ENCODE measurements at regions not wholly inside any gene's neighbourhood (a gene's known extent, or its start where the extent isn't known, plus 50 kb on each side); places are given as distances from the start of the nearest gene placed in this dataset.

DNA sequence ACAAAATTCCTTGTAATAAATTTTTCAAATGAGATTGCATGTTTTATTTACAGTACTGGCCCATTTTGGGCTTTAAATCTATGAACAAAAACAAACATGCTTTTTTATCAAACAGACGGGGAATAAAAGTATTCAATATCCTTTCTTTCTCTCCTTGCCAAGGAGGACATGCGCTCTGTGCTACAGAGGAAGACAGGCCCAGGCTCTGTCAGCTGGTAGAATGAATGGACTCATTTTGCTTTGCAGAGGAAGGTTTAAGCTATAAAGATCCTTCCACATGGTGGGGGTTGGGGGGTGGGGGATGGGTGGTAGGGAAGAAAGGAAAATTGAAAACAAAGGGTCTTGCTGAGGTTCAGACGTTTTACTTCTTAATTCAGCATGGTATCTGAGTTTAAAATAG lies 575.6 kb downstream of the INSC start:
- Histone ChIP-seq H3K36me3 (ENCODE audit: insufficient read depth, low read length) (no peaks in the 10 kb centered on the region), H3K27me3 (ENCODE audit: insufficient read depth, low read length, poor library complexity, severe bottlenecking) (no peaks in the 10 kb centered on the region), H3K4me3 (ENCODE audit: low read length) (no peak overlapping the region), H3K27ac (ENCODE audit: low read depth, low read length) (no peak overlapping the region), H3K9me3 (ENCODE audit: low read length) (no peaks in the 10 kb centered on the region), H3K4me1 (ENCODE audit: insufficient read depth, low read length) (no peaks in the 10 kb centered on the region)
- H3K27ac Mint-ChIP-seq, result no peak overlapping the region
- no peak overlapping the region for H3K4me3 Mint-ChIP-seq
- ChIA-PET POLR2A (no interaction called here), CTCF (no interaction called here)
- peaks cover 0 to 12% (median 2%) of the 10 kb centered on the region in 5 donors for H3K9me3 Mint-ChIP-seq
- peaks cover 0 to 6% of the 10 kb centered on the region in 2 donors for H3K27me3 Mint-ChIP-seq
- H3K4me1 Mint-ChIP-seq, result no peaks in the 10 kb centered on the region
- no peak for DNase-seq
- H3K36me3 Mint-ChIP-seq, result no peaks in the 10 kb centered on the region

GRCh38 chr11:15692739-15693138 lies 578.0 kb downstream of the INSC start:
- no peak overlapping the region for H3K4me3 Mint-ChIP-seq
- H3K27ac Mint-ChIP-seq, result no peak overlapping the region
- peaks cover 0 to 8% (median 2%) of the 10 kb centered on the region in 5 donors for H3K9me3 Mint-ChIP-seq

GRCh38 chr11:15695096-15695721 lies 580.5 kb downstream of the INSC start:
- H3K4me1 Mint-ChIP-seq, result no peaks in the 10 kb centered on the region
- DNase-seq, result no peak
- peaks cover 0 to 6% of the 10 kb centered on the region in 2 donors for H3K27me3 Mint-ChIP-seq
- H3K4me3 Mint-ChIP-seq, result no peak overlapping the region
- POLR2A ChIA-PET, result no interaction called here
- H3K27me3 ChIP-seq (ENCODE audit: insufficient read depth, low read length, poor library complexity, severe bottlenecking), result no peaks in the 10 kb centered on the region
- H3K27ac Mint-ChIP-seq, result no peak overlapping the region
- no peaks in the 10 kb centered on the region for H3K4me1 ChIP-seq (ENCODE audit: insufficient read depth, low read length)
- H3K36me3 ChIP-seq (ENCODE audit: insufficient read depth, low read length), result no peaks in the 10 kb centered on the region
- CTCF ChIA-PET, result no interaction called here
- H3K9me3 Mint-ChIP-seq, result peaks cover 0 to 5% (median 0%) of the 10 kb centered on the region in 5 donors
- no peak overlapping the region for H3K4me3 ChIP-seq (ENCODE audit: low read length)
- H3K9me3 ChIP-seq (ENCODE audit: low read length), result no peaks in the 10 kb centered on the region
- H3K27ac ChIP-seq (ENCODE audit: low read depth, low read length), result no peak overlapping the region
- no peaks in the 10 kb centered on the region for H3K36me3 Mint-ChIP-seq

More at GRCh38 chr11:15692739-15693138, 578.0 kb downstream of the INSC start:
- no peaks in the 10 kb centered on the region for H3K9me3 ChIP-seq (ENCODE audit: low read length)
- ChIA-PET CTCF (no interaction called here), POLR2A (no interaction called here)
- H3K4me1 Mint-ChIP-seq, result no peaks in the 10 kb centered on the region
- no peak overlapping the region for H3K4me3 ChIP-seq (ENCODE audit: low read length)
- no peaks in the 10 kb centered on the region for H3K36me3 Mint-ChIP-seq
- peaks cover 0 to 6% of the 10 kb centered on the region in 2 donors for H3K27me3 Mint-ChIP-seq
- no peak overlapping the region for H3K27ac ChIP-seq (ENCODE audit: low read depth, low read length)
- H3K27me3 ChIP-seq (ENCODE audit: insufficient read depth, low read length, poor library complexity, severe bottlenecking), result no peaks in the 10 kb centered on the region
- no peaks in the 10 kb centered on the region for H3K4me1 ChIP-seq (ENCODE audit: insufficient read depth, low read length)
- no peaks in the 10 kb centered on the region for H3K36me3 ChIP-seq (ENCODE audit: insufficient read depth, low read length)
- DNase-seq, result no peak

- H3K9me3 Mint-ChIP-seq, result peaks cover 0 to 5% (median 0%) of the 10 kb centered on the region in 5 donors
- CTCF ChIA-PET, result no interaction called here
- Histone ChIP-seq H3K4me3 (ENCODE audit: low read length) (no peak overlapping the region), H3K9me3 (ENCODE audit: low read length) (no peaks in the 10 kb centered on the region), H3K36me3 (ENCODE audit: insufficient read depth, low read length) (no peaks in the 10 kb centered on the region), H3K4me1 (ENCODE audit: insufficient read depth, low read length) (no peaks in the 10 kb centered on the region), H3K27me3 (ENCODE audit: insufficient read depth, low read length, poor library complexity, severe bottlenecking) (no peaks in the 10 kb centered on the region), H3K27ac (ENCODE audit: low read depth, low read length) (no peak overlapping the region)
- POLR2A ChIA-PET, result no interaction called here
- H3K27me3 Mint-ChIP-seq, result peaks cover 0 to 6% of the 10 kb centered on the region in 2 donors
- H3K27ac Mint-ChIP-seq, result no peak overlapping the region
- DNase-seq, result no peak
- no peaks in the 10 kb centered on the region for H3K36me3 Mint-ChIP-seq
- H3K4me3 Mint-ChIP-seq, result no peak overlapping the region
- H3K4me1 Mint-ChIP-seq, result no peaks in the 10 kb centered on the region
Observed at GRCh38 chr11:15696069-15696468, 581.3 kb downstream of the INSC start.

- no peak overlapping the region for H3K4me3 ChIP-seq (ENCODE audit: low read length)
- no peaks in the 10 kb centered on the region for H3K27me3 ChIP-seq (ENCODE audit: insufficient read depth, low read length, poor library complexity, severe bottlenecking)
- H3K9me3 Mint-ChIP-seq, result peaks cover 0 to 1% (median 0%) of the 10 kb centered on the region in 5 donors
- no peak overlapping the region for H3K27ac ChIP-seq (ENCODE audit: low read depth, low read length)
- peaks cover 0 to 2% of the 10 kb centered on the region in 2 donors for H3K27me3 Mint-ChIP-seq
- no peaks in the 10 kb centered on the region for H3K36me3 ChIP-seq (ENCODE audit: insufficient read depth, low read length)
- ChIA-PET POLR2A (no interaction called here), CTCF (no interaction called here)
- no peak overlapping the region for H3K4me3 Mint-ChIP-seq
- no peak overlapping the region for H3K27ac Mint-ChIP-seq
- no peaks in the 10 kb centered on the region for H3K36me3 Mint-ChIP-seq
- no peaks in the 10 kb centered on the region for H3K4me1 ChIP-seq (ENCODE audit: insufficient read depth, low read length)
- no peak for DNase-seq
- H3K9me3 ChIP-seq (ENCODE audit: low read length), result no peaks in the 10 kb centered on the region
- H3K4me1 Mint-ChIP-seq, result no peaks in the 10 kb centered on the region
Observed at GRCh38 chr11:15697437-15698236, 582.9 kb downstream of the INSC start.

DNA sequence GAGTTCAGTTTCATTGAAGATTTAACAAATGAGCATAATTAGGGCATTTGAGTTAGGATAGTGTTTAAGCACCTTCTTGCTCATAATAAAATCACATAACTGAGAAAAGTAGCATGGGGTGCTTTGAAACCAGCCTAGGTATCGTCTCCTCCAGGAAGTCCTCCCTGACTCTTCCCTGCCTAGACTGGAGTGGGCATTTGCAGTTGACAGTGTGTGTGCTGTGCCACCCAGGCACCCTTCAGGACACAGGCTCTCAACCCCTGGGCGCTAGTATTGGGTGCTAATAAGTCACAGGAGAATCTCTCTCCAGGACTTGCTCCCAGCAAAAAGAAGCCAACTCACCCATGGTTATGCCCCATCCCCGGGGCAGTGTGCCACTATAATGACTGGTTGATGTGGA lies 584.1 kb downstream of the INSC start:
- peaks cover 0 to 4% of the 10 kb centered on the region in 2 donors for H3K27me3 Mint-ChIP-seq
- no peak overlapping the region for H3K4me3 Mint-ChIP-seq
- no peak for DNase-seq
- H3K9me3 Mint-ChIP-seq, result peaks cover 0 to 2% (median 0%) of the 10 kb centered on the region in 5 donors
- no peak overlapping the region for H3K4me3 ChIP-seq (ENCODE audit: low read length)
- H3K36me3 Mint-ChIP-seq, result no peaks in the 10 kb centered on the region
- H3K9me3 ChIP-seq (ENCODE audit: low read length), result no peaks in the 10 kb centered on the region
- no peaks in the 10 kb centered on the region for H3K36me3 ChIP-seq (ENCODE audit: insufficient read depth, low read length)
- H3K27ac ChIP-seq (ENCODE audit: low read depth, low read length), result no peak overlapping the region
- no peaks in the 10 kb centered on the region for H3K4me1 Mint-ChIP-seq
- H3K27ac Mint-ChIP-seq, result no peak overlapping the region
- H3K27me3 ChIP-seq (ENCODE audit: insufficient read depth, low read length, poor library complexity, severe bottlenecking), result no peaks in the 10 kb centered on the region
- ChIA-PET POLR2A (no interaction called here), CTCF (no interaction called here)
- no peaks in the 10 kb centered on the region for H3K4me1 ChIP-seq (ENCODE audit: insufficient read depth, low read length)

DNA sequence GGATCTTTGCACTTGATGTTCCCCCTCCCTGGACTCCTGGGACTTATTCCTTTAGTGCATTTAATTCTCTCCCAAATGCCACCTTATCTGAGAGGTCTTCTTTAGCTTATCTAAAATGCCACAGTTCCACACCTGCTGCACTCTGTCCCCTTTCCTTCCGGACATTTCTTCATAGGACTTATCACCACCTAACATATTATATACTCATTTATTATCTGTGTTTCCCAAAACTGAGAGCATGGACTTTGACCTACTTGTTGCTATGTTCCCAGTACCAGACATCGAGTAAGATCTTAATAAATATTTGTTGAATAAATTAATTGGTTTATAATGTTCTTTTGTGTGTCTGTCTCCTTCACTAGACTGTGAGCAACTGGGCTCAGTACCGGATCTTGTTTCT lies 585.3 kb downstream of the INSC start:
- CTCF ChIA-PET, result no interaction called here
- no peaks in the 10 kb centered on the region for H3K9me3 ChIP-seq (ENCODE audit: low read length)
- POLR2A ChIA-PET, result no interaction called here
- no peaks in the 10 kb centered on the region for H3K27me3 ChIP-seq (ENCODE audit: insufficient read depth, low read length, poor library complexity, severe bottlenecking)
- Mint-ChIP-seq H3K4me3 (no peak overlapping the region), H3K4me1 (no peaks in the 10 kb centered on the region), H3K9me3 (peaks cover 0 to 2% (median 0%) of the 10 kb centered on the region in 5 donors), H3K36me3 (no peaks in the 10 kb centered on the region), H3K27me3 (peaks cover 0 to 4% of the 10 kb centered on the region in 2 donors), H3K27ac (no peak overlapping the region)
- DNase-seq, result no peak
- H3K4me3 ChIP-seq (ENCODE audit: low read length), result no peak overlapping the region
- H3K27ac ChIP-seq (ENCODE audit: low read depth, low read length), result no peak overlapping the region
- no peaks in the 10 kb centered on the region for H3K4me1 ChIP-seq (ENCODE audit: insufficient read depth, low read length)
- no peaks in the 10 kb centered on the region for H3K36me3 ChIP-seq (ENCODE audit: insufficient read depth, low read length)

DNA sequence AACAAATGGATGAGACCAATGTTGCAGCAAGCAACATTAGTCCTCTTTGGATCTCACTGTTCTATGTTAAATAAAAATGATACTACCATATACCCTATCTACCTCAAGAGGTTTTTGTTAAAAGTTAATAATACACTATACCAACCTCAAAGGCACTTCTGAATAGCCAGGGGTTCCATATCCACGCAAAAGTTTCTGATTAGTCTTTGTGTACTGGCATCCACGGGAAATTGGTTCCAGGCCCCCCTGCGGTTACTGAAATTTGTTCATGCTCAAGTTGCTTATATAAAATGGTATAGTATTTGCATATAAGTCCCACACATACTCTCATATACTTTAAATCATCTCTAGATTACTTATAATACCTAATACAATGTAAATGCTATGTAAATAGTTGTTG lies 585.7 kb downstream of the INSC start:
- Histone ChIP-seq H3K27ac (ENCODE audit: low read depth, low read length) (no peak overlapping the region), H3K4me3 (ENCODE audit: low read length) (no peak overlapping the region), H3K9me3 (ENCODE audit: low read length) (no peaks in the 10 kb centered on the region), H3K36me3 (ENCODE audit: insufficient read depth, low read length) (no peaks in the 10 kb centered on the region), H3K27me3 (ENCODE audit: insufficient read depth, low read length, poor library complexity, severe bottlenecking) (no peaks in the 10 kb centered on the region), H3K4me1 (ENCODE audit: insufficient read depth, low read length) (no peaks in the 10 kb centered on the region)
- Mint-ChIP-seq H3K9me3 (peaks cover 0 to 2% (median under 1%) of the 10 kb centered on the region in 5 donors), H3K4me3 (no peak overlapping the region), H3K4me1 (no peaks in the 10 kb centered on the region), H3K27me3 (peaks cover 0 to 4% of the 10 kb centered on the region in 2 donors), H3K27ac (no peak overlapping the region), H3K36me3 (no peaks in the 10 kb centered on the region)
- ChIA-PET CTCF (no interaction called here), POLR2A (no interaction called here)
- no peak for DNase-seq

All from CD8-positive, alpha-beta memory T cell (primary cell).